IPS-11a (cell line): ENCODE measurements at regions not wholly inside any gene's neighbourhood (a gene's known extent, or its start where the extent isn't known, plus 50 kb on each side); places are given as distances from the start of the nearest gene placed in this dataset.
"Not testable (repeated sequence)": the region's sequence is repeated elsewhere in the genome, so short reads cannot be mapped to it uniquely, and the experiment has no call there.

Experiments
- H3K4me3 ChIP-seq: one replicate; pipeline ENCODE4 v1.5.1; 2013; ENCODE audit warnings: low read depth, low read length, control low read depth

DNA sequence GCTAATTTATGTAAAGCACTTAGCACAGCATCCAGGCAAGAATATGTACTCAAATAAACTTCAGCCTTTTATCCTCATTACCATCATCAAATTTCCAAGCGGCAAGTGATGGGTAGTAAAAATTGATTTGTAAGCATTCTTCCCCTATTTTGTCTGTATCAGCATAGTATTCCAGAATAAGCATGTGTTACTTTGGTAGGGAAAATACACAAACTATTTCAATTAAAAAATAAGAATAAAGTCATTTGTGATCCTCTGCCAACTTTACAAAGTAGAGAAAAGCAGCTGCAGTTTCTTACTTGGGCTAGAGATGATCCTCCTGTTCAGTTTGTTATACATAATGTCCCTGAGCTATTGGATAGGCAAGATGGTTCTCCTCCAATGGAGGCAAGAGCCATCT is 493.2 kb downstream of the ZEB2 start:
- no peak overlapping the region for H3K4me3 ChIP-seq

DNA sequence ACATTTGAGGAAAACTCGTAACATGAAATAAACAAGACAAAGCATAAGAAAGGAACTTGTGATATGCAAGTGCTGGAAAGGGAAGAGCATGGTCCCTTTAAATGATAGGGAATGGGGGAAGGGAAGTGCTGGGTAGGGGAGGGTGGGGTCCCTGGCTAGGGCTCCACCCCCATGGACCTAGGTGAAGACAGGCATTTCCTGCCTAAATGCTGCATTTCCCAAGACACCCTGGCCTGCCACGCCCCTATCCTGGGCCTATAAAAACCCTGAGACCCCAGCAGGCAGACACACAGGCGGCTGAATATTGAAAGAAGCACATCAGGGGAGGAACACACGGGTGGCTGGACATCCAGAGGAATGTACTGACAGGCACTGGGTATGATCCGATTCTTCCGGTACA is 499.9 kb downstream of the ZEB2 start:
- no peak overlapping the region for H3K4me3 ChIP-seq

DNA sequence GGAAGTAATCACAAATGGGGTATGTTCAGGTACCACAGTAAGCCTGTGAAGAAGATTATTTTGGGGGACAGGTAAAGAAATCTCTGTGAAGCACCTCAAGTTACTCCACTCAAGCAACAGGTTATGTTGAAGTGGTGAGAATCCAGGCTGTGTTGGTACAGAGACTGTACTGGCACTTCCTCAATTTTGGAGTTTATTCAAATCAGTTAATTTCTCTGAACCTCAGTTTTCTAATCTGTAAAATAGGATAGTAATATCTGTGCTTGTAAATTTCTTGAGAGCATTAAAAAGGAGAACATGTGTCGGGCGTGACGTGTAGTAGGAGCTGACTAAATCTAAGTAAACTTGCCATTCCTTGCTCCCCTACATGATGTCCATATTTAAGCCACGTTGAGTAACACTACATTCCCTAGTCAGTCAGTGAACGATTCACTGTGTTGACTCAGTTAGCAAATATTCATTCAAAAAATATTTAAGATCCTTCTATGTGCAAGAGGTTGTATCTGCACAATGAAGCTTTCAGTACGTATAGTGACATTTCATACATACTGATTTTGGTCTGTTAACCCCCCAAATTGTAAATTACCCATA is 504.2 kb downstream of the ZEB2 start:
- H3K4me3 ChIP-seq: no peak overlapping the region

DNA sequence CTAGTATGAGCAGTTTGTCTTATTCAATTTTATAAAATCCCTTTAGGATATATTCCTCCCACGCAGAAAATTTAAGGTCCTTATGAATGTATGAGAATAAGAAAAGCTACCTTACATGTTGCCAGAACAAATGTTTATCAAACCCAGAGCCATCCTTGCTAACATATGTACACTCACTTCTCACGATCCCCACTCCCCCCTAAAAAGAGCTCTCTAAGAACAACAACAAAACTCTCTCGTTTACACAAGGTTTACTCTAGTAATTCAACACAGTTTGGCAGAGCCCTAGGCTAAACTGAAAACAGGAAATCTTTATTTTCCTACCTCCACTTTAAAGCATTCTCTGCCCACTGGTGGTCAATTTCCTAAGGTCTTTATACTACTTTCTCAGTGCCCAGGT is 504.9 kb downstream of the ZEB2 start:
- no peak overlapping the region for H3K4me3 ChIP-seq

DNA sequence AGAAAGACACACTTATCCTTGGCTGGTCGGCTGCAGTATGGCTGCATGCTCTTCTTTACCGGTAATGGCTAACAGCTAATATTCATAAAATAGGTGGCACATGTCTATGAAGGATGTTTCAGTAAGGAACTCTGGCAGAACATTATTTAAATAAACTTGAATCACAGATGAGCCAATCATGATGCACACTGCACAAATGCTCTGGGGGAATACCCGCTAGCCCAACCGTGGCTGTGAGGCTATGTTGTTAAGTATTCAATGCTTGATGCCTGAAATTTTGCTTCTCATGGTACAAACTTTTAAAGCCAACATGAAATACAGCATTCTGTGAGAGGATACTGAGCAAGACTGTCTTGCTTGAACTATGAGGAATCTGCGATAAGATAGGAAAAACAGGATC is 505.8 kb downstream of the ZEB2 start:
- no peak overlapping the region for H3K4me3 ChIP-seq

DNA sequence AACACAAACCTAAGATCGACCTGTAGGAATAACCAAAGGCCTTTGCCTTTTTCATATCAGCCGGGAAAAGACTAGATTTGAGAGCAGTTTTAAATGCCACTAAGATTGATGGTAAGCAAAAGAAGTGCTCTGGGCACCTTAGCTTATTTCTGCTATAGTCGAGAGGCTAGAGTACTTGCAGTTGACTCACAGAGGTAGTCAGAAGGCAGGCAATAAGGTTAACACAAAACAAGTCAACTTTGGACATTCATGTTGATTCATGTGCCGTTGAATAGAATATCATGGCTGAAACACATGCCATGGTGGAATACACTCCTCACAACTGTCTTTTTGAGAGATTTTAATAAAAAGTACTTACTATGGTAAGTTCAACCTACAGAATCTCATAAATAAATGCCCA is 507.6 kb downstream of the ZEB2 start:
- H3K4me3 ChIP-seq: no peak overlapping the region

DNA sequence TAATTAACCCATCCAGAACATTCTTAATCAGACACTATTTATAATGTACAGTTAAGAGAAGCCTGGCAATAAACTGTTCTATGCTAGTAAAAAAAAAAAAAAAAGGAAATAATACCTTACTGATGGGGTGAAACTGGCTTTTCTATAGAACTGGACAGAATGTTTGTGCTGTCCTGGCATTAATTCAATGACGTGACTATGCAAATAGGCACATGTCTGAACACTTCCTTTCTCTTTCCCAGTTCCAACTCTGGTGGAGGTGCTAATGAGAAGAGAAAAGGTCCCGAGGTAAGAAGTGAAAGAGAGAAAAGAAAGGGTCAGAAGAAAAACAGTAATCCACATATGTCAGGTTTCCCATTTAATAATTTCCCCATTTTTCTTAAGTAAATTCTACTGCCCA is 508.4 kb downstream of the ZEB2 start:
- no peak overlapping the region for H3K4me3 ChIP-seq

DNA sequence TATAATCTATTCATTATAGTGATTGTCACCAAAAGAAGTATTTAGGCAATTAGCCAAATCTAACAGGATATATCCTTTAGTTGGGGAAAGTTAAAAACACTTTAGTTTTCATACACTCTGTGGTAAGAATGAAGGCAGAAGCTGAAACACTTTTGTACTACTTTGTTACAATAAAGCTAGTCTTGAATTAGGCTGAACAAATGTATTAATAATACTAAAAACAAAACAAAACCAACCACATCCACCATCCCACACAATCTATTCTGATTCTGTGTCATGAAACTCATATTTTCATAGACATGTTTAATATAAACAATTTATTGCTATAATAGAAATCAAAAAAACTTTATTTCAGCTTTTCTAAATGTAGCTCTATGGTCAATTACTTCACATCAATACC is 508.8 kb downstream of the ZEB2 start:
- H3K4me3 ChIP-seq: no peak overlapping the region

DNA sequence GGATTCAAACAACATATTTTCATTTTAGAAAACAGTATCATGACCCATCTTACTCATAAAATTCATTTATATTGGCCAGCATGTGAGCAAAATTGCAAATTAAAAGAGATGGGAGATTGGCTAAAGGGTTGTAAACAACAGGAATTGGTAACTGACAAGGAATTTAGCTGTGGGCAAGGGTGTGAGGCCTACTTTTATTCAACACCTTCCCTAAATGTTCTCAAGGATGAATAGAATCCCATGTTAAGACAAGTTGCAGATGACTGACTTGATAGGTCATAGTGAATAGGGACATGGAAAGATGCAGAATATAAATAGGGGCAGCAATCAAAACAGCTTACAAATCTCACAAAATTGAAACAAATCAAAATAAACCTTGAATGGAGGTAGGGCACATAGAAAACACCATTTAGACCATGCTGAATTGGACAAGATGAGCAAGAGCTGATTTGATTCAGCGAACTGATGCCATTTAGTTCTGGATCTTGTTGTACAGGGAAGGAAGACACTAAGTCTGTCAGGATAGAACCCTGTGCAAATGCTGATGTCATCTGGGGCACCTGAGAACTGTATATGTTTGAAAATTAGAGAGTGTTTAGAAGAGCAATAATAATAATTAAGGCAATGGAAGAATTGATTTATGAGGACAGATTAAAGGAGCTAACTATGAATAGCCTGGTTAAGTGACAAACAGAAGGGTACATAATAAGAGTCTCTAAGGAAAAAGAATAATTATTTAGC is 509.7 kb downstream of the ZEB2 start:
- H3K4me3 ChIP-seq: no peak overlapping the region

DNA sequence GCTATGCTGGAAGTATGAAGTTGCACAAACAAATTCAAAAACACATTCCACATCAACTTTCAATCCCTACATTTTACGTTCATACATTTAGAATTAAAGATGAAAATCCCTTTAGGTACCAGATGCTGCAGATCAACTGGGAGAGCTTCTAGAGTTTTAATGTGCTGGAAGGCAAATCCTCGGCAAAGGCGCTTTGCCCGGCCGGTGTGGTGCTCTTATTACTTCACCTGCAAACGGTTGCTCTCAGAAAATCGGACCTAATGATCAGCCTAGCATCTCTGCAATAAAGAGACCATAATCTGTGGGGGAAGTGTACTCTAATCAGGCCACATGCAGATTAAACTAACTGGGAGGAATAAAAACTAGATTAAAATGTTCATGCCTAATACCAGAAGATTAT is 513.8 kb downstream of the ZEB2 start:
- H3K4me3 ChIP-seq: no peak overlapping the region

DNA sequence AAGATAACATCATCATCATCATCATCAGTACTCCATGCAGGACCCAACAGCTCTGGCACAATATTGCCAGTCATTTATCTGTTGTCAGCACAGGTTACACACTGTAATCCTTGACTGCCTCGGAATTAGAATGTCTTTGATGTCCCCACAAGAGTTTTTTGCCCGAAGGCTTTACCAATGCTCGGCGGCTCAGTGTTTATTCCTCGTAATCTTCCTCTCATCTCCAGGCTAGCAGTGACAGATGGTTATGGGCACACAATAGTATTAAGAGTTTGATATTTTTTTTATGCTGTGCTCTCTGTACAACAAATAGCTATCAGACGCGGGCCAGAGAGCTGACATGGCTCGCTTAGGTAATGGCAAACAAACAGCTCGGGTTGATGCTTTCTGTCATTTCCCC is 515.2 kb downstream of the ZEB2 start:
- no peak overlapping the region for H3K4me3 ChIP-seq

DNA sequence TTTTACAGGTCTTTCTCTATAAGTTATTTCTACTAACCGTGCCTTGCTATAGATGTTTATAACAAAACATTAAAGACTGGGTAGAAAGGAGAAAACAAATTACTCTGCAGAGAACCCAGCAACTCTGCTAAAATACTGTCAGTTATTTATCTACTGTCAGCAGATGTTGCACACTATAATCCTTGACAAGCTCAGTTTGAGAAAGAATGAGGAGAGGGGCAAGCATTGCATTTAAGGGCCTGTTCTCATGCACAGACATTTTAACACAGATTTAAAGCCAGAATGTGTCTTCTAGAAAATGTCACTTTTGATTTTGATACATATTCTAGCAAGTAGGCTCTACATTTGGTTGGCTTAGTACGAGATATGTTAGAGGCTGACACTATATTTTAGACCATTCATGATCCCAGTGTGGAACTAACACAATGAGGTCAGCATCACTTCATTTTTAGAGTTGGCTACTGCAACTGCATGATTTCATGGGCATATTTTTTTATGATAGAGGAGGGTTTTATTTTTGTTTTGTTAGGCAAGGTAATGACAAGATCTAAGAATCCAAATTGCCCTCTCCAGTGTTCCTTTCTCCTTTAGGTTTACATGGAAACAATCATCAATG is 516.4 kb downstream of the ZEB2 start:
- no peak overlapping the region for H3K4me3 ChIP-seq

DNA sequence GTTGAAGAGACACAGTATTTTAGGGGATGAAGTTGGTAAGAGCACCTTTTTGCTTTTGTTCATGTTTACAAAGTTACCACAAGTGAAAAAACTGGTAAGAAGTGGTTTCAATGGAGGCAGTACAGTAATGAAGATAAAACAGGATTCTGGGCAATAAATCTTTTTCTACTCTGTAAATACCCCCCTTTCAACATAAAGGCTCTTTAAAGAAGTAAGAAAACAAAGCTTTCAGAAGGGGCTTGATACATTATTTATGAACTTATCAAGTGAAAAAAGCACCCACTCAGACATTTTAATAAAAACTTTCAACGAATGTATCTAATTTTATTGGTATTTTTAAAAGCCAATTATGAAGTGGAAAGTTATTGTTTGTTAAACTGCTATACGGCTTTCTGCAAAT is 522.9 kb downstream of the ZEB2 start:
- H3K4me3 ChIP-seq: no peak overlapping the region

DNA sequence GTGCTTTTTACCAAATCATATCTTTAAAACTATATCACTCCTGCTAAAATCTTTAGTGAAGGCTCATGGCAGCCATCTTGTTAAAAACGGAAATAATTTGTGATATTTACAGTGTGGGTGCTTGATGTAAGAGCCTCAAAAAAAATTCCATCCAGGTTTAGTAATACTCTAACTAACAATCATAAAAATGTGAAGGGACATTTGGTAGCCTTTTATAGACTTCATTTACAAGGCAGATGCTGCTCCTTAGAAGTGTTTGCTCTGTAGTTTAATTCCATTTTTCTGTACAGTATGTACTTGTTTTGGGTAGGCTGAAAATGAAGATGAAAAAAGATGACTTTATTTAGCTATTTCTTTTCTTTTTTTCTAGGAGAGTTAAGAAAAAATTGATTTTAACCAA is 525.0 kb downstream of the ZEB2 start:
- no peak overlapping the region for H3K4me3 ChIP-seq

DNA sequence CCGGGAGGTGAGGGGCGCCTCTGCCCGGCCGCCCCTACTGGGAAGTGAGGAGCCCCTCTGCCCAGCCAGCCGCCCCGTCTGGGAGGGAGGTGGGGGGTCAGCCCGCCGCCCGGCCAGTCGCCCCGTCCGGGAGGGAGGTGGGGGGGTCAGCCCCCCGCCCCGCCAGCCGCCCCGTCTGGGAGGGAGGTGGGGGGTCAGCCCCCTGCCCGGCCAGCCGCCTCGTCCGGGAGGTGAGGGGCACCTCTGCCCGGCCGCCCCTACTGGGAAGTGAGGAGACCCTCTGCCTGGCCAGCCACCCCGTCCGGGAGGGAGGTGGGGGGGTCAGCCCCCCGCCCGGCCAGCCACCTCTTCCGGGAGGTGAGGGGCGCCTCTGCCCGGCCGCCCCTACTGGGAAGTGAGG is 528.3 kb downstream of the ZEB2 start:
- not testable (repeated sequence) for H3K4me3 ChIP-seq

DNA sequence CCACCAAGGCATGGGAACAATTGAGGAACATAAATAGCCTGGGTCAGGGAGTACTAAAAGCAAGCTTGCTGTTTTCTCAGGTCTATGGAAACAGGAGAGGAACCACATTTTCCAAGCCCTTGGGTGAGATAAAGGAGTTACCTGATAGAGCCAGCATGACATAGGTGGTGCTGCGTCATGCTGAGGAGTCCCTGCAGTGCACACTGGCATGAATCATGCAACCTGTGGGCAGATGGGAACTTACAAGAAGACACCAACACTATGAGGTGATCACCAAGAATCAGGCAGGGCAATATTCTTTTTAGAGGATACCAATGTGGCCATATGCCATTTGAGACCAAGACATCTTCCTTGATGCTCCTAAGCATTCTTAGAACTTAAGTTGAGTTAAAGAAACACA is 531.8 kb downstream of the ZEB2 start:
- H3K4me3 ChIP-seq: no peak overlapping the region

DNA sequence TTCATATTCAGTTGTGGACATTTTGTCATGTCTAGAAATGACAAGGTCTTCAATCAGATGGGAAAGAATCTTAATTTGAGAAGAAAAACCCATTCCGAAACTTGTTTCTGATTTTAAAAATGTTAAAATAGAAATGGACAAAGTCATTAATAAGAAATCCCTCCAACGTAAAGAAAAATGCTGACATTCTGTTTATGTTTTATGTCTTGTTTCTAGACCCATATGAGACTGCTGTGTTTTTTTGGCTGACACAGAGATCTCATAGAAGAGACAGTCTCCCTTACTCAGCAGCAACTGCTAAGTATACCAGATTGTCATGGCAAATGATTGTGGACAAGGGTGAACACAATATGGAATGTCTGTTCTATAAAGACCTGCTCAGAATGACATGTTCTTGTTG is 538.5 kb downstream of the ZEB2 start:
- H3K4me3 ChIP-seq: no peak overlapping the region

DNA sequence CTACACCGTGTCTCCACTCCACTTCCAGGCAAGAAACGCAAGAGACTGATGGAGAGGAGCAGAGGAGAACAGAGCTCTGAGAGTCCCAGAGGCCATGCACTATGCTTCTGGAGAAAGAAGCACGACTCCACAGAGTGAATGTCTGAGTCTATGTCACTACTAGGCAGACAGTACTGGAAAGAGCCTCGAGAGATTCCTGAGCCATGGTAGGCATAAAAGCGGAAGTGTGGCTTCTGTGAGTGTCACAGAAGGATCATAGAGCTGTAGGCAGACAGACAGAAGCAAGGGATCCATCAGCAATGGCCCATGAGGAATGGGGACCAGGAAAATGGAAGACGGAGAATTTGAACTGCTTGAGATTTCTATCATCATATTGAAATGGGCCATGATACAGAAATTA is 542.6 kb downstream of the ZEB2 start:
- no peak overlapping the region for H3K4me3 ChIP-seq

DNA sequence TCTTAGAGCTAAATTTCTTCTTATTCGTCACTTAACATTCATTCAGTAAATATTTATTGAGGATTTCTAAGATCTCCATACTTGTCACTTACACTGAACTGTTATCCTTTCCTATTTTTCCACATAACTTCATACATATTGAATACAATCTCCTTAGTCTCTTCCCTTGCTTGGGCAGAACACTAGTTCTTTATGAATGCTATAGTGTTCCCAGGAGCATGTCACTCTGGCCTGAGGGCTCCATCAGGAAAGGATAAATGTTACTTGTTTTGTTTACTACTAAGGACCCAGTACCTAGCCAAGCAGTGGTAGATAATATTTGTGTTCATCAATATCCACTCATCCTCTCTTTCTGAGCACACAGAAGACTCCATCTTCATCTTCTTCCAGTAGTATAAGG is 544.7 kb downstream of the ZEB2 start:
- H3K4me3 ChIP-seq: no peak overlapping the region

DNA sequence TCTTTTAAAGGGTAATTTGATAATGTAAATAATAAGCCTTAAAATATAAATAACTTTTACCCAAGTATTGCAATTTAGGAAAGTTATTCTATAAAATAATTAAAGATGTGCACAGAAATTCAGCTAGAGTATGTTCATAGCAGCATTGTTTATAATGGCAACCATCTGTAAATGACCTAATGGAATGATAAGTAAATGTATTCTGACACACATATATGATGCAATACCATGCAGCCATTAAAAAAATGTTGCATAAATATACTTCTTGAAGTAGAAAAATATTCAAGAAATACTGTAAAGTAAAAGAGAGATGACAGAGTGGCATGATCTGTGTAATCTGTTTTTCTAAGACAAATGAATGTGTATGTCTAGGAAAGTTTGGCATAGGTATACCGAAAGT is 545.7 kb downstream of the ZEB2 start:
- H3K4me3 ChIP-seq: no peak overlapping the region

DNA sequence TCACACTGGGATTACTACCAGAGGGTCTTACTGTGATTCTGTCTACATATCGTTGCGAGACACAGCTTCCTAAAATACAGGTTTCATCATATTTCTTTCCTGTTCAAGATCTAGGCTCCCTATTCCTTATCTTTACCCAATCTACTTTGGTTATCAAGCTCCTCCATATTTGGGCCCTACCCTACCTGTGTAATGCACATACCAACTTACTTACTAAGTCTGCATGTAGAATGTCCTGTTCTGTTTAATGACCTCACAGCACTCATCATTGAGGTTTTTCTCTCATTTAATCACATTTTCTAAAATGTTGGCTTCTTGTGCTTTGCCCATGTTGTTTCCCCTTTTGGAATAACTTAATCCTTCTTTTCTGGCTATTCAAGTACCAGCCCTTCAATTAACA is 551.1 kb downstream of the ZEB2 start:
- H3K4me3 ChIP-seq: no peak overlapping the region

DNA sequence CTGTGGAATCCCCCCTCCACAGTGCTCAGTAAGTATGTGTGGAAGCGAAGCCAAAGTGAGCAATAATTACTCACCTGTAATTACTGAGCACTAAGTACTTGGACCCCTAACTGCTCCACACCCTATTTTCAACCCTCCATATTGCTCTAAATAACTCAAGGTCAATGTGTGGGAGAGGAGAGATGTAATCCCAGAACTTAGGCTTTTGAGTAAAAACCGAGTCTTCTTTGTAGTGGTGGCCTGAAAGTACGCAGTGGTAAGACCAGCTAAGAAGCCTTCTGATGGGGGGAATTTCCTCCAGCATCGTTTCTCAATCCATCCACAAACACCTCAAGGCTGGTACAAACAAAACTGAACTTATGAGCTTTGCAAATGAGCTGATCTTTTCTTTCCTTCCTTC is 551.6 kb downstream of the ZEB2 start:
- no peak overlapping the region for H3K4me3 ChIP-seq
